ENCODE measurements at regions not wholly inside any gene's neighbourhood (a gene's known extent, or its start where the extent isn't known, plus 50 kb on each side); places are given as distances from the start of the nearest gene placed in this dataset.

- DNase-seq (ENCODE audit: low spot score) = no peak
Measured at GRCh38 chr18:22253676-22254075, 84.3 kb downstream of the GATA6 start.

DNA sequence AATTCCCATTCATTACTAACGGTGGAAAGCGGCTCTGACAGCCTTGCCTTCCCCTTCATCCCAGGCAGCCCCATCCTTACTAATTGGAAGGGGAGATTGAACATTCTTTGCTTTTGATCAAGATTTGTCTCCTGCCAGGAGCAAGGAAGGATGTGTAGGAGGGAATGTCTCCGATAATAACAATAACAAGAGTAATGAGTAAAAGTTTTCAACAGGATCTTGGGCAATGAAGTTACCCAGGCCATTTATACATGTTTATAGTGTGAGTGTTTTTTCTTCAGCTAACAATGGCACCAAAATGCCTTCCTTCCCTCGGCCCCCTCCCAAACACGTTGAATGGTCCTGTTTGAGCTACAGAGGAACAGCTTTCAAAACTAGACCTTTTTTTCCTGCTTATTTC, 83.8 kb downstream of the GATA6 start:
- no peak for DNase-seq (ENCODE audit: low spot score)

All from D341Med (cell line).